GM12878 (cell line): ENCODE measurements at regions not wholly inside any gene's neighbourhood (a gene's known extent, or its start where the extent isn't known, plus 50 kb on each side); places are given as distances from the start of the nearest gene placed in this dataset.

Source experiments
- CTCF ChIP-seq, 3 experiments: IDR thresholded peaks in 2 of 3; conservative IDR thresholded peaks in 1 of 3; 2 replicates each; pipeline ENCODE4 v1.5.1; 2011; ENCODE audit warnings: low read depth in 3 of 3, low read length in 3 of 3, mild to moderate bottlenecking in 3 of 3, control low read depth in 2 of 3, moderate library complexity in 2 of 3, inconsistent platforms in 1 of 3, mixed read lengths in 1 of 3; ENCODE audit not compliant: control insufficient read depth in 2 of 3, insufficient read depth in 1 of 3; ENCODE audit errors: extremely low read depth in 1 of 3
- E2F4 ChIP-seq: IDR thresholded peaks from 2 replicates; pipeline ENCODE4 v1.6.1; 2012; ENCODE audit warnings: low read depth, low read length, improper control_type of control experiment
- EZH2 ChIP-seq: IDR thresholded peaks from 2 replicates; pipeline ENCODE4 v1.6.1; 2012; ENCODE audit warnings: low read depth, mild to moderate bottlenecking, control low read depth, inconsistent platforms, low read length, borderline replicate concordance; ENCODE audit not compliant: control insufficient read depth
- KLF5 ChIP-seq: fragments of 450-650 bp; IDR thresholded peaks from 2 replicates; pipeline ENCODE4 v1.6.1; 2014; ENCODE audit warnings: mild to moderate bottlenecking; ENCODE audit not compliant: partially characterized antibody
- NFIC ChIP-seq: IDR thresholded peaks from 2 replicates; pipeline ENCODE4 v1.6.1; 2012; ENCODE audit warnings: low read depth, mild to moderate bottlenecking, inconsistent platforms, low read length, moderate library complexity
- POLR2AphosphoS2 ChIP-seq: IDR thresholded peaks from 2 replicates; pipeline ENCODE4 v1.6.1; 2011; ENCODE audit warnings: low read depth, mild to moderate bottlenecking, low read length, improper control_type of control experiment, moderate library complexity
- ZBTB33 ChIP-seq: fragments of 450-650 bp; IDR thresholded peaks from 2 replicates; pipeline ENCODE4 v1.6.1; 2017; ENCODE audit warnings: mild to moderate bottlenecking

- TF ChIP-seq E2F4 (no peak), POLR2AphosphoS2 (no peak), NFIC (no peak), ZBTB33 (no peak), EZH2 (no peak), CTCF (IDR thresholded peaks at IDR 0.05 in 2 of 3, conservative IDR thresholded peaks at IDR 0.05 in 1 of 3; ENCODE audit: control insufficient read depth in 2 of 3, extremely low read depth in 1 of 3, insufficient read depth in 1 of 3, low read depth in 3 of 3, low read length in 3 of 3) (no peak), KLF5 (no peak)
These were observed 74.6 kb downstream of the RBM11 start for GRCh38 chr21:14290576-14290975.
